ENCODE measurements at regions not wholly inside any gene's neighbourhood (a gene's known extent, or its start where the extent isn't known, plus 50 kb on each side); places are given as distances from the start of the nearest gene placed in this dataset.

- TF ChIP-seq FOSL1 (IDR thresholded peaks at IDR 0.05; ENCODE audit: low read depth) (no peak), YY1 (IDR thresholded peaks at IDR 0.05; ENCODE audit: extremely low read depth, insufficient replicate concordance, low read depth, low read length) (no peak)
- TF ChIP-seq, protein P1, sequence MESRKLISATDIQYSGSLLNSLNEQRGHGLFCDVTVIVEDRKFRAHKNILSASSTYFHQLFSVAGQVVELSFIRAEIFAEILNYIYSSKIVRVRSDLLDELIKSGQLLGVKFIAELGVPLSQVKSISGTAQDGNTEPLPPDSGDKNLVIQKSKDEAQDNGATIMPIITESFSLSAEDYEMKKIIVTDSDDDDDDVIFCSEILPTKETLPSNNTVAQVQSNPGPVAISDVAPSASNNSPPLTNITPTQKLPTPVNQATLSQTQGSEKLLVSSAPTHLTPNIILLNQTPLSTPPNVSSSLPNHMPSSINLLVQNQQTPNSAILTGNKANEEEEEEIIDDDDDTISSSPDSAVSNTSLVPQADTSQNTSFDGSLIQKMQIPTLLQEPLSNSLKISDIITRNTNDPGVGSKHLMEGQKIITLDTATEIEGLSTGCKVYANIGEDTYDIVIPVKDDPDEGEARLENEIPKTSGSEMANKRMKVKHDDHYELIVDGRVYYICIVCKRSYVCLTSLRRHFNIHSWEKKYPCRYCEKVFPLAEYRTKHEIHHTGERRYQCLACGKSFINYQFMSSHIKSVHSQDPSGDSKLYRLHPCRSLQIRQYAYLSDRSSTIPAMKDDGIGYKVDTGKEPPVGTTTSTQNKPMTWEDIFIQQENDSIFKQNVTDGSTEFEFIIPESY (IDR thresholded peaks at IDR 0.05; ENCODE audit: extremely low read depth, insufficient replicate concordance, low read length) = no peak
These were observed 325.6 kb downstream of the UBE3D start (continued) for GRCh38 chr6:82740072-82740471.

DNA sequence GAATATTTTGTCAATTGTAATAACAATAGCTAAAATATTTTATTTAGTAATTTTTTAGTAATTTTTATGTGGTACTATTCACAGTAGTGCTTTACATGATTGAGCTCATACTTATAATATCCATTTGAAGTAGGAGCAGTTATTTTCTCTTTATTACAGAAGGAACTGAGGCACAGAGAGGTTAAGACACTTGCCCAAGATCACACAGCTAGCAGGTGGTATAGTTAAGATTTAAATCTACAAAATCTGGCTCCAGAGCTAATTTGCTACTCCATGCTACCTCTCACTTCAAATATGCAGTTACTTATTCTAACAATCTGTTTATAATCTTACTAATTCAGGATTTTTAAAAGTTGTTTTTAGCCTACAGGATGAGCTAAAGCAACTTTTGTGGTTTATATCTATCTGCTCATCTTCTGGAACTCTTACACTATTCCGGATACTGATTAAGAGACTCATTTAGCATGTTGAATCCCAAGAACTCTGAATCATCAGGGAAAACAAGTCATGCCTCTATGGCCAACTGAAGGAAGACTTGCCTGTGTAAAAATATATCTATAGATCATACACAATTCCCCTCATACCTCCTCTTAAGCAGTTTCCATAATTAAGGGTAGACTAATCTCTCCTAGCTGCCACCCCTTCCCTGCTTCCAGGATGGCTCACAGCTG lies 324.2 kb downstream of the UBE3D start:
- RAD21 ChIA-PET (ENCODE audit: low non-redundant PET in 1 of 2, low total read pairs in 2 of 2, uncharacterized antibody in 2 of 2, unreplicated experiment in 2 of 2) = interaction anchor here in 1 of 2 experiments (0.6 kb wide), 1 partner anchor 65 kb away, joined by 3 read pairs; no protein-coding TSS in a partner anchor
- CTCF ChIA-PET = interaction anchor here (0.9 kb wide), 1 partner anchor 29 kb away, joined by 3 read pairs; no protein-coding TSS in a partner anchor
- Histone ChIP-seq H3K4me1 (ENCODE audit: control insufficient read depth in 1 of 2, insufficient read depth in 2 of 2, low read length in 2 of 2) (no peaks in the 10 kb centered on the region), H3K9ac (ENCODE audit: low read length) (no peak overlapping the region), H3K36me3 (ENCODE audit: control insufficient read depth in 1 of 2, insufficient read depth in 2 of 2, low read length in 2 of 2) (no peaks in the 10 kb centered on the region), H3K9me3 (ENCODE audit: control insufficient read depth in 1 of 2, insufficient read depth in 1 of 2, low read depth in 1 of 2, low read length in 2 of 2) (no peaks in the 10 kb centered on the region), H2AFZ (ENCODE audit: low read depth, low read length, poor library complexity, severe bottlenecking) (no peak overlapping the region), H4K20me1 (ENCODE audit: insufficient read depth) (no peaks in the 10 kb centered on the region), H3K4me2 (ENCODE audit: low read length) (no peak overlapping the region), H3K79me2 (ENCODE audit: insufficient read depth, low read length) (no peaks in the 10 kb centered on the region), H3K9me2 (ENCODE audit: insufficient read depth) (no peaks in the 10 kb centered on the region), H3K27ac (ENCODE audit: low read depth, low read length) (no peak overlapping the region), H3K4me3 (replicated peaks in 1 of 2; ENCODE audit: low read depth in 1 of 2, low read length in 2 of 2) (no peak overlapping the region), H3K27me3 (ENCODE audit: insufficient read depth, low read length) (no peaks in the 10 kb centered on the region)
- POLR2A ChIA-PET = no interaction called here
- no TSS peak for BruUV-seq (replicated peaks)
- intact Hi-C loops (cut with micrococcal nuclease) = no loop called here
- DNase-seq (ENCODE audit: low read depth, low spot score) (no peak), ATAC-seq (no peak)
- TF ChIP-seq EZH2phosphoT487 (IDR thresholded peaks at IDR 0.05; ENCODE audit: borderline replicate concordance) (no peak), CTCF (IDR thresholded peaks at IDR 0.05 in 2 of 3, conservative IDR thresholded peaks at IDR 0.05 in 1 of 3; ENCODE audit: borderline replicate concordance in 1 of 3, insufficient read depth in 1 of 3, low read depth in 2 of 3, low read length in 2 of 3) (no peak), EZH2 (IDR thresholded peaks at IDR 0.05) (no peak), ZNF274 (IDR thresholded peaks at IDR 0.05; ENCODE audit: low read depth, low read length) (no peak), POLR2AphosphoS5 (IDR thresholded peaks at IDR 0.05; ENCODE audit: low read depth, low read length) (no peak), ZFX (IDR thresholded peaks at IDR 0.05) (no peak), EGR1 (IDR thresholded peaks at IDR 0.05; ENCODE audit: low read depth) (no peak), SIN3A (IDR thresholded peaks at IDR 0.05; ENCODE audit: low read depth) (no peak), SRF (IDR thresholded peaks at IDR 0.05; ENCODE audit: low read depth) (no peak), SP1 (IDR thresholded peaks at IDR 0.05; ENCODE audit: low read depth) (no peak)
- TF ChIP-seq, protein P1 (IDR thresholded peaks at IDR 0.05; ENCODE audit: extremely low read depth, insufficient replicate concordance, low read length) = no peak
- TF ChIP-seq, protein P2, sequence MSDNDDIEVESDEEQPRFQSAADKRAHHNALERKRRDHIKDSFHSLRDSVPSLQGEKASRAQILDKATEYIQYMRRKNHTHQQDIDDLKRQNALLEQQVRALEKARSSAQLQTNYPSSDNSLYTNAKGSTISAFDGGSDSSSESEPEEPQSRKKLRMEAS (IDR thresholded peaks at IDR 0.05) = no peak
- TF ChIP-seq, protein P3, sequence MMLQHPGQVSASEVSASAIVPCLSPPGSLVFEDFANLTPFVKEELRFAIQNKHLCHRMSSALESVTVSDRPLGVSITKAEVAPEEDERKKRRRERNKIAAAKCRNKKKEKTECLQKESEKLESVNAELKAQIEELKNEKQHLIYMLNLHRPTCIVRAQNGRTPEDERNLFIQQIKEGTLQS (IDR thresholded peaks at IDR 0.05) = no peak
